Mesenteric fat pad (tissue), 1 donor: ENCODE measurements at regions not wholly inside any gene's neighbourhood (a gene's known extent, or its start where the extent isn't known, plus 50 kb on each side); places are given as distances from the start of the nearest gene placed in this dataset.
"Not testable (repeated sequence)": the region's sequence is repeated elsewhere in the genome, so short reads cannot be mapped to it uniquely, and the experiment has no call there.

Source experiments
- DNase-seq: peaks from one replicate; pipeline ENCODE4 v3.0.0-alpha.2; 2020; ENCODE audit warnings: low spot score
- donor health status: DM: yes; HTN: yes; CAD: no.

- DNase-seq = no peak
These were observed 197.9 kb upstream of the LRRTM4 start for GRCh38 chr2:77720115-77720514.

- DNase-seq = no peak
These were observed 199.4 kb upstream of the LRRTM4 start for GRCh38 chr2:77721593-77721992.

GRCh38 chr2:77725045-77725444 lies 202.9 kb upstream of the LRRTM4 start:
- no peak for DNase-seq

- not testable (repeated sequence) for DNase-seq
These were observed 212.6 kb upstream of the LRRTM4 start for GRCh38 chr2:77734662-77735340.

GRCh38 chr2:77737236-77737635 lies 215.1 kb upstream of the LRRTM4 start:
- DNase-seq = no peak

GRCh38 chr2:77746780-77747179 lies 224.6 kb upstream of the LRRTM4 start:
- DNase-seq = no peak

- not testable (repeated sequence) for DNase-seq
These were observed 231.7 kb upstream of the LRRTM4 start for GRCh38 chr2:77753710-77754345.

- DNase-seq = no peak
These were observed 245.4 kb upstream of the LRRTM4 start for GRCh38 chr2:77767388-77768076.

- DNase-seq = no peak
These were observed 246.3 kb upstream of the LRRTM4 start for GRCh38 chr2:77768508-77768907.

GRCh38 chr2:77778917-77779316 lies 256.7 kb upstream of the LRRTM4 start:
- no peak for DNase-seq

- DNase-seq = not testable (repeated sequence)
These were observed 271.3 kb upstream of the LRRTM4 start for GRCh38 chr2:77793500-77793899.

GRCh38 chr2:77796397-77796796 lies 274.2 kb upstream of the LRRTM4 start:
- no peak for DNase-seq

- DNase-seq = no peak
These were observed 274.9 kb upstream of the LRRTM4 start for GRCh38 chr2:77797088-77797487.

GRCh38 chr2:77800410-77800809 lies 278.2 kb upstream of the LRRTM4 start:
- DNase-seq = no peak

GRCh38 chr2:77807531-77808215 lies 285.5 kb upstream of the LRRTM4 start:
- DNase-seq = no peak

GRCh38 chr2:77808599-77808998 lies 286.4 kb upstream of the LRRTM4 start:
- DNase-seq = no peak

GRCh38 chr2:77813599-77813998 lies 291.4 kb upstream of the LRRTM4 start:
- DNase-seq = no peak

GRCh38 chr2:77816618-77817017 lies 294.4 kb upstream of the LRRTM4 start:
- no peak for DNase-seq

- DNase-seq = no peak
These were observed 296.0 kb upstream of the LRRTM4 start for GRCh38 chr2:77818186-77818585.

GRCh38 chr2:77823028-77823427 lies 300.9 kb upstream of the LRRTM4 start:
- no peak for DNase-seq

- DNase-seq = no peak
These were observed 308.9 kb upstream of the LRRTM4 start for GRCh38 chr2:77831060-77831459.

- no peak for DNase-seq
These were observed 309.3 kb upstream of the LRRTM4 start for GRCh38 chr2:77831471-77831870.
